MCF 10A (cell line): ENCODE measurements at regions not wholly inside any gene's neighbourhood (a gene's known extent, or its start where the extent isn't known, plus 50 kb on each side); places are given as distances from the start of the nearest gene placed in this dataset.
A peak's percentile ranks its signal among the peaks of the same experiment; 100 is the strongest.

Experiments used
- BruUV-seq: library from RNA; stranded (reverse); fragments of 400-500 nt; replicated peaks from 2 replicates; lab custom pipeline; 2021; lab: Mats Ljungman, UMichigan
- CTCF ChIA-PET: fragments of 300-600 bp; sonication (Branson Sonifier 250); formaldehyde crosslinking; extraction: SDS; loops from one replicate; lab custom pipeline; 2021; ENCODE audit warnings: antibody characterized with exemption, inconsistent platforms; lab: Yijun Ruan, JAX
- POLR2A ChIA-PET: fragments of 300-600, 350-650 bp; sonication (Branson Sonifier 250); formaldehyde crosslinking; extraction: SDS; loops from one replicate; lab custom pipeline; 2020; ENCODE audit warnings: antibody characterized with exemption, inconsistent platforms; lab: Yijun Ruan, JAX
- DNase-seq: peaks from one replicate; pipeline ENCODE4 v3.0.0-alpha.2; 2018; ENCODE audit not compliant: unreplicated experiment
- H3K27ac Mint-ChIP-seq: one replicate; pipeline ENCODE4 v1.8.0; 2022; ENCODE audit warnings: mild to moderate bottlenecking, low read depth, mixed read lengths; ENCODE audit not compliant: unreplicated experiment
- H3K27me3 Mint-ChIP-seq: one replicate; pipeline ENCODE4 v1.8.0; 2022; ENCODE audit warnings: mixed read lengths; ENCODE audit not compliant: insufficient read depth, unreplicated experiment
- H3K36me3 Mint-ChIP-seq: one replicate; pipeline ENCODE4 v1.8.0; 2022; ENCODE audit warnings: mild to moderate bottlenecking, moderate library complexity, mixed read lengths; ENCODE audit not compliant: insufficient read depth, unreplicated experiment
- H3K4me1 Mint-ChIP-seq: one replicate; pipeline ENCODE4 v1.8.0; 2022; ENCODE audit warnings: mixed read lengths; ENCODE audit not compliant: insufficient read depth, unreplicated experiment
- H3K4me3 Mint-ChIP-seq: one replicate; pipeline ENCODE4 v1.8.0; 2022; ENCODE audit warnings: mild to moderate bottlenecking, moderate library complexity, mixed read lengths; ENCODE audit not compliant: unreplicated experiment
- H3K9me3 Mint-ChIP-seq: one replicate; pipeline ENCODE4 v1.8.0; 2022; ENCODE audit warnings: mixed read lengths; ENCODE audit not compliant: unreplicated experiment
- CTCF ChIP-seq: fragments of 200-600 bp; IDR thresholded peaks from one replicate; pipeline ENCODE4 v1.8.0; 2022; ENCODE audit warnings: antibody characterized with exemption, mild to moderate bottlenecking; ENCODE audit not compliant: unreplicated experiment
- intact Hi-C: fragments of 100-400 bp; cut with micrococcal nuclease; formaldehyde crosslinking; loops from 2 replicates; pipeline ENCODE4 v1.14.1; 2022

- POLR2A ChIA-PET: no interaction called here
- H3K9me3 Mint-ChIP-seq: no peaks in the 10 kb centered on the region
- no peak overlapping the region for H3K4me3 Mint-ChIP-seq
- no TSS peak for BruUV-seq
- peaks cover 11% of the 10 kb centered on the region for H3K36me3 Mint-ChIP-seq
- no peak for DNase-seq
- CTCF ChIA-PET: no interaction called here
- H3K27ac Mint-ChIP-seq: no peak overlapping the region
- intact Hi-C loops: no loop called here
- peaks cover 81% of the 10 kb centered on the region for H3K27me3 Mint-ChIP-seq
- H3K4me1 Mint-ChIP-seq: no peaks in the 10 kb centered on the region
- TF ChIP-seq CTCF: peak; percentile 25
Observed at GRCh38 chrX:39477031-39477761, 620.6 kb downstream of the BCOR start.

GRCh38 chrX:39477762-39478120, 620.0 kb downstream of the BCOR start:
- CTCF ChIA-PET: no interaction called here
- H3K4me3 Mint-ChIP-seq: no peak overlapping the region
- intact Hi-C loops: no loop called here
- H3K27me3 Mint-ChIP-seq: peaks cover 81% of the 10 kb centered on the region
- H3K36me3 Mint-ChIP-seq: peaks cover 11% of the 10 kb centered on the region
- POLR2A ChIA-PET: no interaction called here
- no TSS peak for BruUV-seq
- H3K9me3 Mint-ChIP-seq: no peaks in the 10 kb centered on the region
- DNase-seq: no peak
- no peaks in the 10 kb centered on the region for H3K4me1 Mint-ChIP-seq
- TF ChIP-seq CTCF: peak; percentile 2
- no peak overlapping the region for H3K27ac Mint-ChIP-seq

GRCh38 chrX:39479856-39480255, 617.9 kb downstream of the BCOR start:
- intact Hi-C loops: no loop called here
- Mint-ChIP-seq H3K9me3 (no peaks in the 10 kb centered on the region), H3K36me3 (peaks cover 5% of the 10 kb centered on the region), H3K4me3 (no peak overlapping the region), H3K27ac (no peak overlapping the region), H3K4me1 (no peaks in the 10 kb centered on the region), H3K27me3 (peaks cover 88% of the 10 kb centered on the region)
- peak; percentile 27 for DNase-seq
- POLR2A ChIA-PET: no interaction called here
- CTCF ChIA-PET: no interaction called here
- no TSS peak for BruUV-seq
- TF ChIP-seq CTCF: no peak

DNA sequence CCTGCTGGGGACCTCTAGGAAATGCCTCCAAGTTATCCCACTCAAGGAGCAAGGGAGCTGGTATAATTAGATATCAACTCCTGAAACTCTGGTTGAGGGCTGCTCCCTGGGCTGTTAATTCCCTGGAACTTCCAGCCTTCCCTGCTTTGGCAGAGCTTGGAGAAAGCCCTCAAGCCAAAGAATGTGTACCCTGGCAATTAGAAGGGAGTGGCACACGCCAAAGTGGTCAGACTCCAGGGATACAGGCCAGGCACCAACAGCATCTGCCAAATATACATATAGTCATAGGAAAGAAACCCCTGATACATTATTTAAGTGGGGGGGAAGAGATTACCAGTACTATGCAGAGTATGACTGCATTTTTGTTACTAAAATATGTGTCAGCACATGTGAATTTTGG, 616.8 kb downstream of the BCOR start:
- DNase-seq: no peak
- BruUV-seq: no TSS peak
- H3K27ac Mint-ChIP-seq: no peak overlapping the region
- no peaks in the 10 kb centered on the region for H3K4me1 Mint-ChIP-seq
- intact Hi-C loops: no loop called here
- no peak overlapping the region for H3K4me3 Mint-ChIP-seq
- no peaks in the 10 kb centered on the region for H3K9me3 Mint-ChIP-seq
- ChIA-PET CTCF (no interaction called here), POLR2A (no interaction called here)
- H3K36me3 Mint-ChIP-seq: peaks cover 5% of the 10 kb centered on the region
- H3K27me3 Mint-ChIP-seq: peaks cover 84% of the 10 kb centered on the region
- no peak for TF ChIP-seq CTCF
